Fibroblast of pulmonary artery (primary cell): ENCODE measurements at regions not wholly inside any gene's neighbourhood (a gene's known extent, or its start where the extent isn't known, plus 50 kb on each side); places are given as distances from the start of the nearest gene placed in this dataset.

ENCODE experiments used
- DNase-seq: peaks from one replicate; pipeline ENCODE4 v3.0.0-alpha.2; 2010; ENCODE audit warnings: low read depth
- H3K4me3 ChIP-seq: replicated peaks from 2 replicates; pipeline ENCODE4 v1.5.1; 2011; ENCODE audit warnings: low read depth, mild to moderate bottlenecking, control low read depth, low read length, moderate library complexity
- TF ChIP-seq, protein P1 (sequence below): IDR thresholded peaks from 2 replicates; pipeline ENCODE4 v1.5.1; 2011; ENCODE audit warnings: mild to moderate bottlenecking, control low read depth, low read length, inconsistent platforms; ENCODE audit errors: missing control alignments

DNA sequence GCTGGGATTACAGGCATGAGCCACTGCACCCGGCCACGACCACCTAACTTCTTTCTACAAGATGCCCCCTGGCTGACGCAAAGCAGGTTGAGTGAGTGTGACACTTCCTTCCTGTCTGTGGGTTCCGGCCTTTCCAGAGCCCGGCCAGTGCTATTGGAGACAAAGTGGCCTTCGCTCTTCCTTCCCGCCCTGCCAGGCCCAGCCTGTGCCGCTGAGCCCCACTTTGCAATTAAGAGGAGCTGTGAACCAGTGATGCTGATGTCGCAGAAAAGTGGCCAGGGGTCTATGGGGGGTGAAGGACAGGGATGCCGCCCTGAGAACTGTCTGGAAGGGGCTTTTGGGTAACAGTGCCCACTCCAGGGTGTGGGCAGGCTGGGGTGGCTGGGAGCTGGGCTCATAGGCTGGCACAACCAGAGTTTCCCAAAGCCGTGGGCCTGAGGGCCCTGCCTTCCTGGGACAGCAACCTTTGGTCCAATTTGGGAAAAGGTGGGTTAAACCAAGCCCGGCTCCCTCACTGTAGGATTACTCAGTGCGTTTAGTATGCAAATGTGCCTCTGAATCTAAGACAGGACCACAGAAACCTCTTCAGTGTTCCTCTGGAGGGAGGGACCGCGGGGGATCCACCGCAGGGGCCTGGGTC lies 174.9 kb downstream of the SEC14L1 start:
- TF ChIP-seq, protein P1, sequence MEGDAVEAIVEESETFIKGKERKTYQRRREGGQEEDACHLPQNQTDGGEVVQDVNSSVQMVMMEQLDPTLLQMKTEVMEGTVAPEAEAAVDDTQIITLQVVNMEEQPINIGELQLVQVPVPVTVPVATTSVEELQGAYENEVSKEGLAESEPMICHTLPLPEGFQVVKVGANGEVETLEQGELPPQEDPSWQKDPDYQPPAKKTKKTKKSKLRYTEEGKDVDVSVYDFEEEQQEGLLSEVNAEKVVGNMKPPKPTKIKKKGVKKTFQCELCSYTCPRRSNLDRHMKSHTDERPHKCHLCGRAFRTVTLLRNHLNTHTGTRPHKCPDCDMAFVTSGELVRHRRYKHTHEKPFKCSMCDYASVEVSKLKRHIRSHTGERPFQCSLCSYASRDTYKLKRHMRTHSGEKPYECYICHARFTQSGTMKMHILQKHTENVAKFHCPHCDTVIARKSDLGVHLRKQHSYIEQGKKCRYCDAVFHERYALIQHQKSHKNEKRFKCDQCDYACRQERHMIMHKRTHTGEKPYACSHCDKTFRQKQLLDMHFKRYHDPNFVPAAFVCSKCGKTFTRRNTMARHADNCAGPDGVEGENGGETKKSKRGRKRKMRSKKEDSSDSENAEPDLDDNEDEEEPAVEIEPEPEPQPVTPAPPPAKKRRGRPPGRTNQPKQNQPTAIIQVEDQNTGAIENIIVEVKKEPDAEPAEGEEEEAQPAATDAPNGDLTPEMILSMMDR: no peak
- DNase-seq: no peak
- H3K4me3 ChIP-seq: no peak overlapping the region

DNA sequence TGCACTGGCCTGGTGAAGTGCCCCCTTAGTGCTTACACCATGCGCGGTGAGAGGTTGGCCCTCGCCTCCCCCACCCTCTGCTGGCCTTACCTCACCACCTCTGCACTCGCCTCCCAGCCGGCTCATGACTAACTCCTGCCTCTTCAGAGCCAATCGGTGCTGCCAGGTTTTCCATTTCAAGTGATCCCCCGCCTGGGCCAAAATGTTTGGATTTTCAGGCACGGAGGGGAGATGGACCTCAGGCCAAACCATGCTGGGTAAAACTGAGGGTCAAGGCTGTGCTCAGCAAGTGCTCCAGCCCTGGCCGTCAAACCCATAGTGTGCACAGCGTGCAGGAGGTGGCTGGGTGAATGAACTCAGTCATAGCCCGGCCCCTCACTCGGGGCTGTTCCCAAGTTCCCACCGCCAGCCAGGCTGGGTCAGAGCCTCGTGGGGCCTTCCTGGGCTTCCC lies 175.4 kb downstream of the SEC14L1 start:
- peak; percentile 72 for DNase-seq
- H3K4me3 ChIP-seq: no peak overlapping the region
- TF ChIP-seq, protein P1: no peak

DNA sequence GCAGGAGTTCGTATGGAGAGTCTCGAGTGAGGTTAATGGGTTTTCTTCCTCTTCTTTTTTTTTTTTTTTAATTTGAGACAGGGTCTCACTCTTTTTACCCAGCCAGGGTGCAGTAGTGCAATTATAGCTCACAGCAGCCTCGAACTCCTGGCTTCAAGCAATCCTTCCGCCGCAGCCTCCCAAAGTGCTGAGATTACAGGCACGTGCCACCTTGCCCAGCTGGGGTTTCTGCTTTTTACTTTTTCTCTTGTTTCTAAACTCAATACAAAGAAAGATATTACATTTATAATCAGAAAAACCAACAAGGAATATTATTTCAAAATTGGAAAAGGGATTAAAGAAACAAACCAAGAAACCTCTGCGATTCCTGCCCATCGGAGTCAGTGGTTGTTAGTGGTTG lies 175.9 kb downstream of the SEC14L1 start:
- no peak for DNase-seq
- H3K4me3 ChIP-seq: no peak overlapping the region
- TF ChIP-seq, protein P1: no peak

DNA sequence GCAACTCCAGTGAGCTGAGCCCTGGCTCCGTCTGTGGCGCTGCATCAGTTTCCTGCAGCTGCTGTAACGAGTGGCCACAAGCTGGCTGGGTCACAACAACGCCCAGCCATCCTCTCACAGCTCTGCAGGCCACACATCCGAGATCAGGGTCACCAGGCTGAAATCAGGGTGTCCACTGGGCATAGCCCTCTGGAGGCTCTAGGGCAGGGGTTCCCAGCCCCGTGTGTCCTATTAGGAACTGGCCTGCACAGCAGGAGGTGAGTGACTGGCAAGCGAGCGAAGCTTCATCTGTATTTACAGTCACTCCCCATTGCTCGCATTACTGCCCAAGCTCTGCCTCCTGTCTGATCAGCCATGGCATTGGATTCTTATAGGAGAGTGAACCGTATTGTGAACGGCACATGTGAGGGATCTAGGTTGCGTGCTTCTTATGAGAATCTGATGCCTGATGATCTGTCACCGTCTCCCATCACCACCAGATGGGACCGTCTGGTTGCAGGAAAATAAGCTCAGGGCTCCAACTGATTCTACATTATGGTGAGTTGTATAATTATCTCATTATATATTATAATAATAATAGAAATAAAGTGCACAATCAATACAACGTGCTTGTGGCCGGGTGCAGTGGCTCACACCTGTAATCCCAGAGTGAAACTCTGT lies 176.5 kb downstream of the SEC14L1 start:
- no peak overlapping the region for H3K4me3 ChIP-seq
- TF ChIP-seq, protein P1: no peak
- DNase-seq: no peak

DNA sequence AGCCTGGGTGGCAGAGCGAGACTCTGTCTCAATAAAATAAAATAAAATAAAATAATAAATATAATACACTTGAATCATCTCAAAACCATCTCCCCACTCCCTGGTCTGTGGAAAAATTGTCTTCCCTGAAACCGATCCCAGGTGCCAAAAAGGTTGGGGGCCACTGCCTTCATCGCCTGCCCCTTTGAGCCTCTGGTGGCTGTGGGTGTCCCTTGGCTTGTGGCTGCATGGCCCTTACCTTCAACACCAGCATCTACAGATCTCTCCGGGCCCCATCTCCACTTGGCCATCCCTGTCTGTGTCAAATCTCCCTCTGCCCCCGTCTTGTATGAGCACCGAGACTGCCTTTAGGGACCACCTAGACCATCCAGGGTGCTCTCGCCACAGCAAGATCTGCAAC lies 177.3 kb downstream of the SEC14L1 start:
- no peak overlapping the region for H3K4me3 ChIP-seq
- no peak for DNase-seq
- TF ChIP-seq, protein P1: no peak

DNA sequence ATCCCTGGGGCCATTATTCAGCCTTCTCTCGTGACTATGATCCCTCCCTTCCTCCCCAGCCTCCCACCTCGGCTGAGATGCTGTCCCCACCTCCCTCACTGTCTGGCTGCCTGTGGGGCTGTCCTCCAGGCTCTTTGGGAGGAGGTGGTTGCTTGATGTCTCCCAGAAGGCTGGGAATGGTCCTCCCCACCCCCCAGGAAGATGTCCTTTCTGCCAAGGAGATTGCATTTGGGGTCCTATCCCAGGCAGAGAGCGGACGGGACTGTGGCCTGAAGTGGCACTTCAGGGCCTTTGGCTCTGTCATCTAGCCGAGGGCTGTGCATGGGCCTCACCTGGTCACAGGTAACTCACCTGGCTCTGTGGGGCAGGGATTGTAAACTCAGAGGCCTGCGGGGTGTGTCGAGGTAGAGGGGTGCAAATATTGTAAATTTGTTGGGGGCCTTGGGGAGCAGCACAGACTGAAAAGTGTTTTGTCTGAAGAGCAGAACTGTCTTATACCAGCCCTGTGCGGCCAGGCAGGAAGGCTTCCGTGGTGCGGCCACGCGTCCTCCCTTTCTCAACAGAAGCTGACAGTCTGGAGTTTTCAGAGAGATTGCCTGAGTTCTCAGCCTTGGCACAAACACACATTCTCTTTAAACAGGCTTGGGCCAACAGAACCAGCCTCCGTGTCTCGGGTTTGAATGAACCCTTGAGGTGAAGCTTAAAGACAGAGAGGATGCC lies 177.9 kb downstream of the SEC14L1 start:
- DNase-seq: peak; percentile 60
- H3K4me3 ChIP-seq: peak overlapping the region; percentile 65

More for the DNA sequence above, 177.9 kb downstream of the SEC14L1 start:
- TF ChIP-seq, protein P1: no peak
